Mononuclear cell (primary cell): ENCODE measurements at regions not wholly inside any gene's neighbourhood (a gene's known extent, or its start where the extent isn't known, plus 50 kb on each side); places are given as distances from the start of the nearest gene placed in this dataset.
"Not testable (repeated sequence)": the region's sequence is repeated elsewhere in the genome, so short reads cannot be mapped to it uniquely, and the experiment has no call there.

Experiments used
- H3K27me3 ChIP-seq: 2 replicates; pipeline ENCODE4 v1.6.0; 2011; ENCODE audit warnings: low read length, control low read depth; ENCODE audit not compliant: insufficient read depth
- H3K4me1 ChIP-seq: 2 replicates; pipeline ENCODE4 v1.5.1; 2011; ENCODE audit warnings: mild to moderate bottlenecking, low read length, control low read depth; ENCODE audit not compliant: insufficient read depth
- H3K4me3 ChIP-seq: 2 replicates; pipeline ENCODE4 v1.5.1; 2011; ENCODE audit warnings: mild to moderate bottlenecking, low read length, moderate library complexity
- H3K9me3 ChIP-seq: 2 replicates; pipeline ENCODE4 v1.5.1; 2011; ENCODE audit warnings: low read depth, mild to moderate bottlenecking, control low read depth, low read length

DNA sequence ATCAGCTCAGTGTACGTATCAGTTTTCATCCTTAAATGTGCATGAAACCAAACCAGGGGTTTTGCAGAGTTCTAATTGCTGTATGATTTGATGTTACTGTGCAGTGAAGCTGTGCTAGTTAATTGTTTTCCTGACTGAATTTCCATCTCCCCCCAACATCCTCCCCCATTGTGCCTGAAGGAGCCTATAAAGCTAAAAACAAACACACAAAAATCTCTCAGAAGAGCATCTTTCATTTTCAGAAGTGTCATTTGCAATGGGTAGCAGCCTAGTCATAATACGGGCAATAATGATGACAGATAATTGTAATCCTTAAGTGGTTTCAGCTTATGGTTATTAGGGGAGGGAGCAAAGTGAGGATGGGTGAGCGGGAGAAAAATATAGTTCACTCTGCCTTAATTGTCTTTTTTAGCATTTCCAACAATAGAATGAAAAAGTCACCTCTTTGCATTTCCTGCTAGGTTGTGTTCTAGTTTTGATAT, 207.9 kb upstream of the TBL1XR1 start:
- no peaks in the 10 kb centered on the region for H3K27me3 ChIP-seq
- no peaks in the 10 kb centered on the region for H3K4me1 ChIP-seq
- H3K4me3 ChIP-seq = no peak overlapping the region
- no peaks in the 10 kb centered on the region for H3K9me3 ChIP-seq

DNA sequence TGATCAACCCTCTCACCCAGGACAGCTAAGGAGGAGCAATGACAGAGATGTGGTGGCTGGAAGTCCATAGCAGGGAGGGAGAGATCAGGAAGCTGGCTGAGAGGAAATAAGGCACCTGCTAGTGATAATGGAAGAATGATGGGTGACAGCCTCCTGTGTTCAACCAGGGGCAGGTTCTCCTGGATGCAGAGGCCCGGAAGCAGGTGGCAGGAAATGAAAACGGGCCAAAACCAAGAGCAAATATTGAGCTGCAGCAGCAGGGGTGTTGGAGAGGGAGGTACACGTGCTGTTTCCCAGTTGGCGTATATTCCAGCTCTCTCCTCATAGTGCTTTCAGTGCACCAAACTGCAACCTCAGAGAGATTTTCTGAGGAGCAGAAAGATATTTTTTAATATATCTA, 213.4 kb upstream of the TBL1XR1 start:
- Histone ChIP-seq H3K4me1 (peaks cover 10% of the 10 kb centered on the region), H3K4me3 (no peak overlapping the region), H3K27me3 (no peaks in the 10 kb centered on the region), H3K9me3 (no peaks in the 10 kb centered on the region)

DNA sequence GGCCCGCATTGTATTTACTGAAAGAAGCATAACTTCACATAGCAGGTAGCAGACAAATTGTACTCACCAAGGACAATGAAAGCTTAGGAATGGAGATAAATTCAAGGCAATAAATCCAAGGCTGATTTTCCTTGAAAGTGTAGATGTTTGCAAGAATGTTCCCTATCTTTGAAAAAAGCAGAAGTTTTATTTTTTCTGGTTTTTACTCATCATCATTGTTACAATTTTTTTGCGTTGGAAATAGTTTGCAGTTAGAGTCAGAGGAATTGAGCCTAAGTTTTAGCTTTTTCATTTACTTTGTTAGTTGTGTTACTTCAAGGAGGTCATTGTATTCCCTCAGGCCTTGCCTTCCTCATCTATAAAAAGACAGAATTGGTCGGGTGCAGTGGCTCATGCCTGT, 213.9 kb upstream of the TBL1XR1 start:
- Histone ChIP-seq H3K4me3 (no peak overlapping the region), H3K4me1 (peaks cover 10% of the 10 kb centered on the region), H3K27me3 (no peaks in the 10 kb centered on the region), H3K9me3 (no peaks in the 10 kb centered on the region)

DNA sequence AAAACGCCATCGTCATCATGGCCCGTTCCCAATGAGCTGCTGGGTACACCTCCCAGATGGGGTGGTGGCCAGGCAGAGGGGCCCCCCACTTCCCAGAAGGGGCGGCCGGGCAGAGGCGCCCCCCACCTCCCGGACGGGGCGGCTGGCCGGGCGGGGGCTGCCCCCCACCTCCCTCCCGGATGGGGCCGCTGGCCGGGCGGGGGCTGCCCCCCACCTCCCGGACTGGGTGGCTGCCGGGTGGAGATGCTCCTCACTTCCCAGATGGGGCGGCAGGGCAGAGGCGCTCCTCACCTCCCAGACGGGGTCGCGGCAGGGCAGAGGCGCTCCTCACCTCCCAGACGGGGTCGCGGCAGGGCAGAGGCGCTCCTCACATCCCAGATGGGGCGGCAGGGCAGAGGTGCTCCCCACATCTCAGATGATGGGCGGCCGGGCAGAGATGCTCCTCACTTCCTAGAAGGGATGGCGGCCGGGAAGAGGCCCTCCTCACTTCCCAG, 215.4 kb upstream of the TBL1XR1 start:
- peaks cover 10% of the 10 kb centered on the region for H3K4me1 ChIP-seq
- H3K27me3 ChIP-seq, H3K9me3 ChIP-seq, H3K4me3 ChIP-seq: not testable (repeated sequence)

DNA sequence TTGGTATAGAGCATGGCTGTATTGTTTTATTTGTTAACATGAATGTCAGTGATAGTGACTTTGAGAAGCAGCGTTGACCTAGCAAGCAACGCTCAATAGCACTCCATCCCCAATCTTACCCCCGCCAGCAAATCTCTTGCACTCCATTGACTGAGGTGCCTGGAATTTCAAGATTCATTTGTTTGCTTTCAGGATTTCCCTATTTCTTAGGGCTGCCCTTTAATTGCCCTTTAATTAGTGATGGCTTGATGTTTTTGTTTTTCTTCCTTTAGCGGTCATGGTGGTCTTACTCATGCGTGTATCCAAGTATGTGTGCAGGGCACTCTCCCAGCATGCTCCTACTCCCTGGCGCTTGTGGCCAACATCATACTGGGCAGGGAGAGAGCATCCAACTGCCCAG, 216.8 kb upstream of the TBL1XR1 start:
- Histone ChIP-seq H3K4me1 (peaks cover 10% of the 10 kb centered on the region), H3K4me3 (no peak overlapping the region)

DNA sequence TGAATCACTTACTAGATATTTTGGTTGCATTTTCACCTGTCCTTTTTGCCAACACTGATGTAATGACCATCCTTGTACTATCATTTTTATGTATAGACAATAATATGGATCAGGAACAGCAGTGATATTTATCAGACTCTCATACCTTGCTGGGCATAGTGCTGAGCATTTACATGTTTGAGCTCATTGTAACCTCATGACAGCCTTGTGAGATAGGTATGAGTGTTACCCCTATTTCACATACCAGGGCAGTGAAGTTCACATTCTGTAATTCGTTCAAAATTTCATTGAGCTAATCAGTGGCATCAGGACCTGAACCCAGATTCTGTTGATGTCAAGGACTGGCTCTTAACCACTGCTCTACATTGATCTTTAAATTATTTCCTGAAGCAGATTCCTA, 221.5 kb upstream of the TBL1XR1 start:
- no peaks in the 10 kb centered on the region for H3K27me3 ChIP-seq
- H3K4me3 ChIP-seq = no peak overlapping the region
- H3K9me3 ChIP-seq = no peaks in the 10 kb centered on the region
- H3K4me1 ChIP-seq = peaks cover 1% of the 10 kb centered on the region

More for the DNA sequence above, 216.8 kb upstream of the TBL1XR1 start:
- Histone ChIP-seq H3K9me3 (no peaks in the 10 kb centered on the region), H3K27me3 (no peaks in the 10 kb centered on the region)

DNA sequence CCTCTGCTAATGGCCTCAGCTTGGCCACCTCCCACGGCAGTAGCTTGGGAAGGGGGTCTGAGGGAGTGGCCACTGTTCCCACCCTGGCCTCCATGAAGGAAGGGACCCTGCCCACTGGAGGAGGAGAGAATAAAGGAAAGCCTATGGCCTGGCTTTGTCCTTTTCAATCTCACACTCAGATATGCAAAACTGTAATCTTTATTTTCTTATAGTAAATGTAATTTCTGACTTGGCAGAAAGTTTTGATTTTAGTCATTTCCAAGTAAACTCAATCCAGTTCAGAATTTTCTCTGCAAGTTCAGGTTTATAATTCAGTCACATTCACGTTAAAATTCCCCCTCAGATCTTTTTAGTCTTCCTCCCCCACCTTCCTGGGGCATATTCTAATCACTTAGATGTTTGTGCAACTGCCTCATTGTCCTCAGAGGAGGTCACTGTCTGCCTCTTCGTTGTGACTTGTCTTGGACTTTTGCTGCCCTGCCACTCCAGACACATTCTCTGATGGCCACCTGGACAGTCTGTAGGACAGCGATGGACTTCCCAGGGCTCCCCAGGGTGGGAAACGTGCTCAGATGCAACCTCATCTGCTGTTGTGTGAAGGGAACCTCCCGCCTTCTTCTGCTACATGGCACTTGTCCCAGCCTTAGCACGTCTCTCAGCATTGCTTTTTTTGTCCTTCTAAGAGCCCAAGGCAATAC, 222.8 kb upstream of the TBL1XR1 start:
- Histone ChIP-seq H3K4me1 (peaks cover 14% of the 10 kb centered on the region), H3K27me3 (no peaks in the 10 kb centered on the region), H3K9me3 (no peaks in the 10 kb centered on the region), H3K4me3 (no peak overlapping the region)

DNA sequence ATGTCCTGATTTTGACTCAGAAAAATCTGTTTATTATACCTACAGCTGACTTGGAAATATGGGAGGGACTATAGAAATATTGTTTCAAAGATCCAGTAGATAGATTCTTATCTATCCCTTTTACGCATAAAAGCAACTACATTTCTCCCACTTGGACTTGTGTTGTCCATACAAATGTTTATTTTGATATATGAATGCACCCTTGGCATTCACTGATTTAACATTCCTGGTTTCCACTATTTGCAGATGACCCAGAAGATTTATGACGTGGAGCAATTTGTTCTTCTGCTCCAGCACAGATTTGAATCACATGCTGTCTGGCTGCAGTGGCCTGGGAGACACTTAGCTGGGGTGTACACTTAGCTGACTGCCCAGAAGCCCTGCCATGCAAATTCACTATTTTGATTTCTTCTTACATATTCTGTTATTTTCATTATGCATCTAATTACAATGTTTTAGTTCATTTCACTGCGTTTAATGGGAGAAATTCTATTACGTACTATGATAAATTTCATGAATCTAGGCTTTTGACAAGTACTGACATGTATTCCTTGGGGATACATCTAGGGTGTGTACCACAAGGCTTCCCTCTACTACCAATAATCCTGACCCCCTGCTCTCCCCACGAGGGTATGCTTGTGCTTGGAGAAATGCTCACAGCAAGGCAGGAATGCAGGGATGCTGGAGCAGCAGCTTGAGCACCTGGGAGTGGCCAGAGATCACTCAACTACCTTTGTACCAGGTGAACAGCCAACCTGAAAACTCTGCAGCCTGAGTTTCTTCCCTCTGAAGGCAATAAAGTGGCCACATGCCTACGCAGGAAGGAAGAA, 223.6 kb upstream of the TBL1XR1 start:
- no peaks in the 10 kb centered on the region for H3K9me3 ChIP-seq
- peaks cover 22% of the 10 kb centered on the region for H3K4me1 ChIP-seq
- H3K27me3 ChIP-seq = no peaks in the 10 kb centered on the region
- no peak overlapping the region for H3K4me3 ChIP-seq

DNA sequence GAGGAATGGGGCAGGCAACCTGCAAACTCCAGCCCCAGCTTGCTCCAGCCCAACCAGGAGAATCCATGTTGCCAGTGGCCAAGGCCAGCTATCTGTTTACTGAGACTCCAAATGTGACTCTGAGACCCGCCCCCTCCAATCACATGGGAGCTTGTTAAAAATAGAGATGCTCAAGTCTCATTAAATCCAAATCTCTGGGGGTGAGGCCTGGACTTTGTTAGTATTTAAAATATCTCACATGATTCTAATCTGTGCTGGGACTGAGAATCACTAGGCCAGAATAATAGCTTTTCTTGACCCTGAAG, 224.2 kb upstream of the TBL1XR1 start:
- no peaks in the 10 kb centered on the region for H3K27me3 ChIP-seq
- peaks cover 27% of the 10 kb centered on the region for H3K4me1 ChIP-seq
- H3K9me3 ChIP-seq = no peaks in the 10 kb centered on the region
- no peak overlapping the region for H3K4me3 ChIP-seq

DNA sequence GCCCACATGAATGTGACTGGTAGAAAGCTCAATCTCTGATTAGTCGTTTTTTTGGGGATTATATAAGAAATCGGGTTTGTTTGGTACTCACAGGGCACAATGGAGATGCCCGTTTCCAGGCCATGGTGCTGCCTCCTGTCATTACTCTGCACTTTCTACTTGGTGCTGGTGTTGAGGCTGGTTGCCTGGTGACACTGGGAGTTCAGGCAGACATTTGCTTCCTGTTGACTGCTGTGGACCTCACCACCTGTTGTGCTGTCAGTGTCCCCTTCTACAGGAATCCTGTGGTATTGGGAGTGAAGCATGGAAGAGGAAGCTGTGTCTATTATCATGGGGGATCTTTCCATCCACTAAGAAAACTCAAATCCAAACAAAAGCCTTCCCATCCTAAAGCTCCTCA, 227.2 kb upstream of the TBL1XR1 start:
- no peaks in the 10 kb centered on the region for H3K9me3 ChIP-seq
- H3K4me1 ChIP-seq = peaks cover 44% of the 10 kb centered on the region
- H3K27me3 ChIP-seq = no peaks in the 10 kb centered on the region
- no peak overlapping the region for H3K4me3 ChIP-seq

DNA sequence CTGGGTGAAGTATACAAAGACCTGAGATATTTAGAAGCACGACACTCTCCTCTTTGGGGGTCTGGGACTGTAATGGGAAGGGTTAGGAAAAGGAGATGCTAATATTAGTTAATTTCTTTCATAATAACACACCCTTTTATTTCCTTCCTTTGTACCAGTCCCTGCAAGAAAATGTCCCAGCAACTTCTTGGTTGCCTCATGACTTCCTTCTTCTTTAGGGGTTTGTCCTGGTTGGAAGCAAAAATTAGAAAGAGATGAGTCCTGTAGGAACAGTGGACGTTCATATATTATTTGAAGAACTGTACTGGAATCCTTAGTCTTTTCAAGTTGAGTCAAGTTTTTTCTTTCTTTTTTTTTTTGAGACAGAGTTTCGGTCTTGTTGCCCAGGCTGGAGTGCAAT, 227.8 kb upstream of the TBL1XR1 start:
- Histone ChIP-seq H3K27me3 (no peaks in the 10 kb centered on the region), H3K4me1 (peaks cover 44% of the 10 kb centered on the region), H3K4me3 (no peak overlapping the region), H3K9me3 (no peaks in the 10 kb centered on the region)

DNA sequence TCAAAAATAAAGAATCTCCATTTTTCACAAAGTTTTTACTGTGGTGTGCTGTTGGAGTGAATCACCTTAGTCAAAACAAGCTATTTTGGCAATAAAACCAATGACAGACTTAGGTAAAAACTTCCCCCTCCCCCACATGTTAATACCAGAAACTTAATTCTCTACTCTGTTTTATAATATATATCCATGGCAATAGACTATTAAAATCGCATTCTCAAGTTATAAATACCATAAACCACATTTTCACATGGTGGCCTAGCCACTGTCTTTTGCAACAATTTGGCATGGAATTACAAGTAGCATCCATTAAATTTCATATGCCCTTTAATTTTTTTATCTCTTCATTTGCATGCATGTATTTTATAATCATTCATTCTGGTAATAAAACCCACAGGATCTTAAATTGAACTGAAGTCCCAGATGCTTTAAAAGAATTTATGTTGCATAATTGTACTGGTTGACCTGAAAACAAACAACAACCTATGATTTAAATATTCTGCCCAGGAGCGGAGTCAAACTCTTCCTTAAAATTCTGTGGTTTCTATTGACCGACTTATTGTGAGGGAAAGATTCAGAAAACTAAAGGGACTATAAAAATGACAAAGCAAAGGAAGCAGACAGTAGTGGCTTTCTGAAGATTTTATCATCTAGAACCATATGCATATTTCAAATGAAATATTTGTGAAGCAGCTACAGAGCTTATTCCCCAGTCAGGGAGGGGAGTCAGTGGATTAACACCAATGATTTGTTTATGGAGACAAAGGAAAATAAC, 229.0 kb upstream of the TBL1XR1 start:
- Histone ChIP-seq H3K4me1 (peaks cover 44% of the 10 kb centered on the region), H3K9me3 (no peaks in the 10 kb centered on the region), H3K4me3 (no peak overlapping the region), H3K27me3 (no peaks in the 10 kb centered on the region)

DNA sequence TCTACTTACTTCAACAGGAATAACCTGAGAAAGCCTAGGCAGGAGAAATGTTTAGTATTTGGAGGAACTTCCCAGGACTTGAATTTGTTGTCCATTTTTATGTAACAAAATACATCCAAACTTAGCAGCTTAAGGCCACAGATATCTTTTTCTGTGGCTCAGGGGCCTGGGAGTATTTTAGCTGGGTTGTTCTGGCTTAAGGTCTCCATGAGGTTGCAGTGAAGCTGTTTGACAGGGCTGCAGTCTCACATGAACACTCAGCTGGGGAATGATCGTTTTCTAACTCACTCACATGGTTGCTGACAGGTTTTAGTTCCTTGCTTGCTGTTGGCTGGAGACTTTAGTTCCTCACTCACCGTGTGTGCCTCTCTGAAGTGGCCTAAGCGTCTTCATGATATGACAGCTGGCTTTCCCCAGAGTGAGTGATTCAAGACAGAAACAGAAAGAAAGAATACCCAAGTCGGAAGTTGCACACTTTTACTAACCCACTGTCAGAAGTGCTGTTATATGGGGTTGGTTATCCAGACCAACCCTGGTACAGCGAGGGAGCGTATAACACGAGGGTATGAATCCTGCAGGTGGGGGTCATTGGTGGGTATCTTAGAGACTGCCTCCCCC, 229.7 kb upstream of the TBL1XR1 start:
- no peaks in the 10 kb centered on the region for H3K27me3 ChIP-seq
- H3K4me1 ChIP-seq = peaks cover 44% of the 10 kb centered on the region
- H3K9me3 ChIP-seq = no peaks in the 10 kb centered on the region
- H3K4me3 ChIP-seq = no peak overlapping the region

DNA sequence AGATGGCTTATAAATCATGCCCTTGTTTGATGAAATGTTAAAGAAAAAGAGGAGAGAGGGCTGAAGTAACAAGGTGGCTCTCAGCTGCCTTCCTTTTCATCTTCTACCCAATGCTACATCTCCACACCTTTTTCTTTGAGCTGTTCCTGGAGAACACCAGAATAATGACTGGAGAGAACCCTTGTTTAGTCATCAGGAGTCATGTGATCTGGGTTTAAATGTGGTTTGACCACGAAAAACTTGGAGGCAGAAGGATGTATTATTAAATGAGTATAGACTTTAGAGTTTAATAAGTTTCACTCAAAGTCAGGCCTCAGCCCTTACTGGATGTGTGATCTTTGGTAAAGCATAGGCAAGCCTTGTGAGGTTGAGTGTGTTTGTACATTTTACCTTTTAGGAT, 230.3 kb upstream of the TBL1XR1 start:
- Histone ChIP-seq H3K4me1 (peaks cover 44% of the 10 kb centered on the region), H3K4me3 (no peak overlapping the region), H3K9me3 (no peaks in the 10 kb centered on the region), H3K27me3 (no peaks in the 10 kb centered on the region)

DNA sequence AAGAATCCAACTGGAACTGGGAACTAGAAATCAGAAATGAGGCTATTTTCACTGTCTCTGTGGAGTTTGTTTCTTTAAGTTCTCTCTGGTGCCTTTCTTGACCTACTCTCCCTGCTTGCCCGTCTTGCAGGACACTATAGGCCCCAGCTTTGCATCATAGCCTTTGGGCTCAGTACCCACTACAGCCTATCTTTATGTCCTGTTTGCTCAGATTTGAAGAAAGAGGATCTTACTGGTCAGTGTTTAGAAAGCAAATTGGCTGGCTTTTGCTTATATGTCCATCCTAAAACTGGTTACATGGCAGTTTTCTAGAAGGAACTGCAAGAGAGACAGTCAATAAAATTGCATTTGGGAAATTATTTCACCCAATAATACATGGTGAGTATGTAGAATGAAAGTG, 231.8 kb upstream of the TBL1XR1 start:
- Histone ChIP-seq H3K27me3 (no peaks in the 10 kb centered on the region), H3K4me3 (no peak overlapping the region), H3K4me1 (peaks cover 40% of the 10 kb centered on the region), H3K9me3 (no peaks in the 10 kb centered on the region)
